Kidney epithelial cell (primary cell): ENCODE measurements at regions not wholly inside any gene's neighbourhood (a gene's known extent, or its start where the extent isn't known, plus 50 kb on each side); places are given as distances from the start of the nearest gene placed in this dataset.

Experiments used
- DNase-seq: peaks from one replicate; pipeline ENCODE4 v3.0.0-alpha.2; 2010; ENCODE audit warnings: low read depth
- H3K27me3 ChIP-seq: 2 replicates; pipeline ENCODE4 v1.6.0; 2011; ENCODE audit warnings: low read length; ENCODE audit not compliant: control insufficient read depth, insufficient read depth
- H3K36me3 ChIP-seq: 2 replicates; pipeline ENCODE4 v1.5.1; 2011; ENCODE audit warnings: low read length; ENCODE audit not compliant: control insufficient read depth, insufficient read depth
- H3K4me3 ChIP-seq: 2 replicates; pipeline ENCODE4 v1.5.1; 2011; ENCODE audit warnings: low read depth, mild to moderate bottlenecking, control low read depth, low read length
- CTCF ChIP-seq: IDR thresholded peaks from 2 replicates; pipeline ENCODE4 v1.5.1; 2011; ENCODE audit warnings: mild to moderate bottlenecking, moderate library complexity, low read length, control low read depth, inconsistent platforms; ENCODE audit not compliant: insufficient read depth, poor library complexity, severe bottlenecking

- H3K4me3 ChIP-seq = no peak overlapping the region
- no peaks in the 10 kb centered on the region for H3K36me3 ChIP-seq
- no peak for TF ChIP-seq CTCF
- DNase-seq = no peak
- peaks cover 6% of the 10 kb centered on the region for H3K27me3 ChIP-seq
These were observed 90.0 kb upstream of the PRR5 start for GRCh38 chr22:44611880-44612496.

- DNase-seq = no peak
- peaks cover 14% of the 10 kb centered on the region for H3K27me3 ChIP-seq
- H3K4me3 ChIP-seq = no peak overlapping the region
- H3K36me3 ChIP-seq = no peaks in the 10 kb centered on the region
- no peak for TF ChIP-seq CTCF
These were observed 91.9 kb upstream of the PRR5 start for GRCh38 chr22:44610071-44610470.

- no peak for TF ChIP-seq CTCF
These were observed 92.5 kb upstream of the PRR5 start for GRCh38 chr22:44609400-44609988.

GRCh38 chr22:44608597-44609399, 93.2 kb upstream of the PRR5 start:
- Histone ChIP-seq H3K27me3 (peaks cover 14% of the 10 kb centered on the region), H3K4me3 (no peak overlapping the region), H3K36me3 (no peaks in the 10 kb centered on the region)
- DNase-seq = no peak
- TF ChIP-seq CTCF = no peak

More at GRCh38 chr22:44609400-44609988, 92.5 kb upstream of the PRR5 start:
- DNase-seq = no peak
- Histone ChIP-seq H3K4me3 (no peak overlapping the region), H3K36me3 (no peaks in the 10 kb centered on the region), H3K27me3 (peaks cover 14% of the 10 kb centered on the region)

- no peak for DNase-seq
- TF ChIP-seq CTCF = no peak
- peaks cover 14% of the 10 kb centered on the region for H3K27me3 ChIP-seq
These were observed 95.9 kb upstream of the PRR5 start for GRCh38 chr22:44606126-44606525.

More at GRCh38 chr22:44606126-44606525, 95.9 kb upstream of the PRR5 start:
- Histone ChIP-seq H3K4me3 (no peak overlapping the region), H3K36me3 (no peaks in the 10 kb centered on the region)
